H1 (cell line): ENCODE measurements at regions not wholly inside any gene's neighbourhood (a gene's known extent, or its start where the extent isn't known, plus 50 kb on each side); places are given as distances from the start of the nearest gene placed in this dataset.

ENCODE experiments used
- CTCF ChIA-PET: fragments of 300-600 bp; sonication (Branson Sonifier 250); formaldehyde crosslinking; loops from one replicate; lab custom pipeline; 2021; ENCODE audit not compliant: partially characterized antibody; lab: Charles Lee
- POLR2A ChIA-PET: fragments of 300-600 bp; sonication (Branson Sonifier 250); formaldehyde crosslinking; loops from one replicate; lab custom pipeline; 2021; ENCODE audit warnings: inconsistent platforms; ENCODE audit not compliant: partially characterized antibody; lab: Charles Lee
- DNase-seq, 2 experiments: peaks; one replicate each; pipeline versions ENCODE4 v3.0.0 to v3.0.0-alpha.2; 2010 to 2022; ENCODE audit warnings: low spot score in 2 of 2, low read depth in 1 of 2, mixed read lengths in 1 of 2
- FAIRE-seq: peaks from 2 replicates; lab custom pipeline; 2011; peaks lifted over from hg19 to GRCh38; lab: Jason Lieb, UNC
- H2AFZ ChIP-seq: 2 replicates; pipeline ENCODE4 v1.8.1; 2012; ENCODE audit warnings: low read length, inconsistent platforms
- H2AK5ac ChIP-seq: 2 replicates; pipeline ENCODE4 v1.6.1; 2013; ENCODE audit warnings: low read depth, low read length
- H2BK120ac ChIP-seq: replicated peaks from 2 replicates; pipeline ENCODE3; 2013; ENCODE audit warnings: low read depth, low read length, inconsistent platforms
- H2BK12ac ChIP-seq: 2 replicates; pipeline ENCODE4 v1.6.1; 2013; ENCODE audit warnings: low read depth, low read length
- H2BK15ac ChIP-seq: 2 replicates; pipeline ENCODE4 v1.6.1; 2013; ENCODE audit warnings: low read length
- H2BK20ac ChIP-seq: 2 replicates; pipeline ENCODE4 v1.6.1; 2013; ENCODE audit warnings: low read length
- H2BK5ac ChIP-seq: 2 replicates; pipeline ENCODE4 v1.6.1; 2013; ENCODE audit warnings: low read depth, low read length
- H3K14ac ChIP-seq: 2 replicates; pipeline ENCODE4 v1.6.1; 2013; ENCODE audit warnings: inconsistent platforms; ENCODE audit not compliant: insufficient read length
- H3K18ac ChIP-seq: 2 replicates; pipeline ENCODE4 v1.6.1; 2013; ENCODE audit warnings: low read length; ENCODE audit errors: extremely low read depth
- H3K23ac ChIP-seq: 2 replicates; pipeline ENCODE4 v1.6.1; 2013; ENCODE audit warnings: inconsistent platforms; ENCODE audit not compliant: insufficient read length
- H3K23me2 ChIP-seq: 2 replicates; pipeline ENCODE4 v1.6.1; 2013; ENCODE audit warnings: low read depth, low read length
- H3K27ac ChIP-seq: 2 replicates; pipeline ENCODE4 v1.6.1; 2011; ENCODE audit warnings: low read depth, low read length, inconsistent platforms
- H3K27me3 ChIP-seq, 4 experiments: replicated peaks in 1 of 4; 1 replicate in 1 of 4; 2 replicates in 3 of 4; pipeline versions ENCODE4 v1.6.1 to v1.8.1; 2011 to 2013; ENCODE audit warnings: low read length in 3 of 4, mild to moderate bottlenecking in 3 of 4, inconsistent platforms in 2 of 4, mixed read lengths in 2 of 4, moderate library complexity in 1 of 4; ENCODE audit not compliant: control insufficient read depth in 3 of 4, insufficient read depth in 3 of 4; ENCODE audit errors: extremely low read depth in 1 of 4
- H3K36me3 ChIP-seq, 4 experiments: 2 replicates each; pipeline versions ENCODE4 v1.6.1 to v1.8.1; 2011 to 2013; ENCODE audit warnings: mild to moderate bottlenecking in 4 of 4, low read length in 3 of 4, moderate library complexity in 2 of 4, control low read depth in 1 of 4, inconsistent platforms in 1 of 4; ENCODE audit not compliant: insufficient read depth in 4 of 4, control insufficient read depth in 2 of 4
- H3K4ac ChIP-seq: replicated peaks from 2 replicates; pipeline ENCODE3; 2013; ENCODE audit warnings: low read length, low read depth, mixed read lengths, inconsistent platforms; ENCODE audit not compliant: insufficient read length
- H3K4me1 ChIP-seq, 4 experiments: replicated peaks in 1 of 4; 1 replicate in 1 of 4; 2 replicates in 3 of 4; pipeline versions ENCODE4 v1.6.1 to v1.8.1; 2011 to 2013; ENCODE audit warnings: low read length in 3 of 4, inconsistent platforms in 2 of 4, mixed read lengths in 1 of 4; ENCODE audit not compliant: insufficient read depth in 4 of 4, control insufficient read depth in 3 of 4
- H3K4me2 ChIP-seq, 2 experiments: 2 replicates each; pipeline versions ENCODE4 v1.6.1 to v1.8.1; 2011 to 2013; ENCODE audit warnings: low read depth in 2 of 2, low read length in 2 of 2, control low read depth in 1 of 2, inconsistent platforms in 1 of 2, mild to moderate bottlenecking in 1 of 2; ENCODE audit not compliant: insufficient read depth in 1 of 2
- H3K4me3 ChIP-seq, 4 experiments: fragments of 200-600, 300-600 bp in 1 of 4; sonication (generic), shearing (Covaris generic), sonication (Bioruptor Twin) in 1 of 4; 2 replicates each; pipeline versions ENCODE4 v1.5.1 to v1.8.1; 2011 to 2016; ENCODE audit warnings: low read length in 4 of 4, low read depth in 3 of 4, control low read depth in 2 of 4, inconsistent platforms in 2 of 4, mild to moderate bottlenecking in 2 of 4, mixed read lengths in 1 of 4, moderate library complexity in 1 of 4; ENCODE audit not compliant: insufficient read depth in 2 of 4; ENCODE audit errors: extremely low read depth in 1 of 4
- H3K56ac ChIP-seq: replicated peaks from 2 replicates; pipeline ENCODE3; 2013; ENCODE audit warnings: low read depth, mild to moderate bottlenecking, mixed read lengths, low read length, inconsistent platforms; ENCODE audit not compliant: insufficient read length
- H3K79me1 ChIP-seq: 2 replicates; pipeline ENCODE4 v1.6.1; 2013; ENCODE audit warnings: low read depth, low read length, control low read depth
- H3K79me2 ChIP-seq, 2 experiments: 2 replicates each; pipeline versions ENCODE4 v1.6.1 to v1.8.1; 2012 to 2013; ENCODE audit warnings: low read length in 2 of 2, mild to moderate bottlenecking in 2 of 2, inconsistent platforms in 1 of 2; ENCODE audit not compliant: insufficient read depth in 2 of 2, control insufficient read depth in 1 of 2
- H3K9ac ChIP-seq, 4 experiments: replicated peaks in 1 of 4; 1 replicate in 1 of 4; 2 replicates in 3 of 4; pipeline versions ENCODE4 v1.6.1 to v1.8.1; 2011 to 2013; ENCODE audit warnings: low read depth in 3 of 4, low read length in 3 of 4, control low read depth in 2 of 4, mild to moderate bottlenecking in 2 of 4, moderate library complexity in 2 of 4, inconsistent platforms in 1 of 4; ENCODE audit errors: extremely low read depth in 1 of 4
- H3K9me3 ChIP-seq, 2 experiments: 2 replicates each; pipeline versions ENCODE4 v1.6.1 to v1.8.1; 2012 to 2013; ENCODE audit warnings: mild to moderate bottlenecking in 2 of 2, moderate library complexity in 2 of 2, control low read depth in 1 of 2, inconsistent platforms in 1 of 2, low read depth in 1 of 2, low read length in 1 of 2, mixed read lengths in 1 of 2; ENCODE audit not compliant: insufficient read depth in 2 of 2
- H4K20me1 ChIP-seq, 2 experiments: replicated peaks in 1 of 2; 2 replicates each; pipeline versions ENCODE3 to v1.8.1; 2011 to 2013; ENCODE audit warnings: inconsistent platforms in 2 of 2, low read length in 2 of 2, mild to moderate bottlenecking in 1 of 2; ENCODE audit not compliant: insufficient read depth in 2 of 2, control insufficient read depth in 1 of 2
- H4K5ac ChIP-seq: 2 replicates; pipeline ENCODE4 v1.6.1; 2013; ENCODE audit warnings: low read length, low read depth, mixed read lengths, inconsistent platforms; ENCODE audit not compliant: insufficient read length
- H4K8ac ChIP-seq: 2 replicates; pipeline ENCODE4 v1.8.0; 2013; ENCODE audit warnings: mild to moderate bottlenecking, moderate library complexity, low read length, inconsistent platforms; ENCODE audit not compliant: insufficient read depth; ENCODE audit errors: extremely low read depth
- H4K91ac ChIP-seq: replicated peaks from 2 replicates; pipeline ENCODE3; 2013; ENCODE audit warnings: low read length, mixed read lengths, inconsistent platforms; ENCODE audit not compliant: insufficient read length
- BRCA1 ChIP-seq: IDR thresholded peaks from 2 replicates; pipeline ENCODE4 v1.6.1; 2012; ENCODE audit warnings: low read depth, low read length, improper control_type of control experiment
- CTBP2 ChIP-seq: IDR thresholded peaks from 2 replicates; pipeline ENCODE4 v1.7.0; 2011; ENCODE audit warnings: borderline replicate concordance, mild to moderate bottlenecking, moderate library complexity, mixed read lengths, low read length; ENCODE audit not compliant: insufficient read depth, insufficient read length
- E2F6 ChIP-seq: IDR thresholded peaks from 2 replicates; pipeline ENCODE4 v1.6.1; 2012; ENCODE audit warnings: inconsistent platforms
- FOSL1 ChIP-seq: IDR thresholded peaks from 2 replicates; pipeline ENCODE4 v1.6.1; 2011; ENCODE audit warnings: mild to moderate bottlenecking, low read depth, low read length, moderate library complexity; ENCODE audit not compliant: insufficient read depth
- KDM1A ChIP-seq: fragments of 200-600, 300-600 bp; sonication (generic); IDR thresholded peaks from 2 replicates; pipeline ENCODE4 v1.7.1; 2016; ENCODE audit warnings: mild to moderate bottlenecking, low read length, borderline replicate concordance
- POLR2A ChIP-seq, 2 experiments: IDR thresholded peaks; 1 replicate in 1 of 2; 2 replicates in 1 of 2; pipeline ENCODE4 v1.6.1; 2011; ENCODE audit warnings: low read depth in 2 of 2, low read length in 2 of 2, mild to moderate bottlenecking in 2 of 2; ENCODE audit errors: control extremely low read depth in 1 of 2
- RBBP5 ChIP-seq: IDR thresholded peaks from 2 replicates; pipeline ENCODE4 v1.7.1; 2012; ENCODE audit warnings: low read depth, mild to moderate bottlenecking, inconsistent platforms, low read length, moderate library complexity, borderline replicate concordance
- RFX5 ChIP-seq: IDR thresholded peaks from 2 replicates; pipeline ENCODE4 v1.6.1; 2011; ENCODE audit warnings: low read depth, low read length, improper control_type of control experiment, borderline replicate concordance
- SAP30 ChIP-seq: fragments of 300-600 bp; sonication (generic); IDR thresholded peaks from 2 replicates; pipeline ENCODE4 v1.7.1; 2012; ENCODE audit warnings: low read length, moderate library complexity, mild to moderate bottlenecking, inconsistent platforms; ENCODE audit not compliant: insufficient read depth, insufficient replicate concordance
- SP1 ChIP-seq: IDR thresholded peaks from 2 replicates; pipeline ENCODE4 v1.6.1; 2011; ENCODE audit warnings: low read depth, low read length
- SRF ChIP-seq: IDR thresholded peaks from 2 replicates; pipeline ENCODE4 v1.6.1; 2011; ENCODE audit warnings: mild to moderate bottlenecking, low read depth, low read length, moderate library complexity
- TBP ChIP-seq: IDR thresholded peaks from 2 replicates; pipeline ENCODE4 v1.6.1; 2011; ENCODE audit warnings: low read depth, low read length, improper control_type of control experiment
- WGBS, 2 experiments: shearing (Covaris generic) in 1 of 2; methylation state at CpG; one replicate each; pipeline versions ENCODE4 v1.1.6 to v1.1.7; 2013 to 2015; ENCODE audit warnings: low lambda C conversion rate in 2 of 2, mixed read lengths in 2 of 2, inconsistent platforms in 1 of 2, low coverage in 1 of 2, missing lambda C conversion rate in 1 of 2; ENCODE audit not compliant: insufficient replicate concordance in 2 of 2, insufficient coverage in 1 of 2, insufficient read length in 1 of 2; ENCODE audit errors: extremely low coverage in 1 of 2, missing lambda C conversion rate in 1 of 2; 5-methylcytosine and 5-hydroxymethylcytosine counted together

GRCh38 chr5:167616043-167616890 lies 675.2 kb upstream of the WWC1 start:
- WGBS, 2 experiments = 42% methylated on average over 2 of the region's 2 CpGs; no CpG with 5 or more reads in 1 of the 2 experiments
- TF ChIP-seq SRF (no peak), TBP (no peak), FOSL1 (no peak), SAP30 (no peak), CTBP2 (no peak), RFX5 (no peak), POLR2A (IDR thresholded peaks at IDR 0.05; ENCODE audit: control extremely low read depth in 1 of 2, low read depth in 2 of 2, low read length in 2 of 2) (no peak), E2F6 (no peak), RBBP5 (no peak), SP1 (no peak), KDM1A (no peak), BRCA1 (no peak)

More at GRCh38 chr5:167616043-167616890, 675.2 kb upstream of the WWC1 start:
- Histone ChIP-seq H3K9me3 (no peaks in the 10 kb centered on the region), H3K23ac (no peak overlapping the region), H3K36me3 (no peaks in the 10 kb centered on the region), H2AFZ (no peak overlapping the region), H3K27me3 (no peaks in the 10 kb centered on the region), H3K4me1 (0 out of 7 replicates have a peak, but pooled peaks cover 0 to 2% (median 0%) of the 10 kb centered on the region in 4 experiments), H2BK15ac (no peak overlapping the region), H4K8ac (no peak overlapping the region), H4K5ac (no peak overlapping the region), H3K9ac (no peak overlapping the region), H3K4me3 (no peak overlapping the region), H3K4me2 (no peak overlapping the region), H2BK20ac (no peak overlapping the region), H3K79me2 (no peaks in the 10 kb centered on the region), H2BK5ac (no peak overlapping the region), H3K14ac (no peak overlapping the region), H2BK120ac (no peak overlapping the region), H4K91ac (no peak overlapping the region), H3K27ac (no peak overlapping the region), H3K56ac (no peak overlapping the region), H3K23me2 (no peaks in the 10 kb centered on the region), H4K20me1 (no peaks in the 10 kb centered on the region), H3K4ac (no peak overlapping the region), H2AK5ac (no peak overlapping the region), H3K18ac (no peak overlapping the region), H2BK12ac (no peak overlapping the region), H3K79me1 (no peaks in the 10 kb centered on the region)
- CTCF ChIA-PET = interaction anchor here (0.6 kb wide), 1 partner anchor 27 kb away, joined by 3 read pairs; no protein-coding TSS in a partner anchor
- FAIRE-seq (no peak), DNase-seq (no peak)
- POLR2A ChIA-PET = no interaction called here
